ENCODE measurements at regions not wholly inside any gene's neighbourhood (a gene's known extent, or its start where the extent isn't known, plus 50 kb on each side); places are given as distances from the start of the nearest gene placed in this dataset.

DNA sequence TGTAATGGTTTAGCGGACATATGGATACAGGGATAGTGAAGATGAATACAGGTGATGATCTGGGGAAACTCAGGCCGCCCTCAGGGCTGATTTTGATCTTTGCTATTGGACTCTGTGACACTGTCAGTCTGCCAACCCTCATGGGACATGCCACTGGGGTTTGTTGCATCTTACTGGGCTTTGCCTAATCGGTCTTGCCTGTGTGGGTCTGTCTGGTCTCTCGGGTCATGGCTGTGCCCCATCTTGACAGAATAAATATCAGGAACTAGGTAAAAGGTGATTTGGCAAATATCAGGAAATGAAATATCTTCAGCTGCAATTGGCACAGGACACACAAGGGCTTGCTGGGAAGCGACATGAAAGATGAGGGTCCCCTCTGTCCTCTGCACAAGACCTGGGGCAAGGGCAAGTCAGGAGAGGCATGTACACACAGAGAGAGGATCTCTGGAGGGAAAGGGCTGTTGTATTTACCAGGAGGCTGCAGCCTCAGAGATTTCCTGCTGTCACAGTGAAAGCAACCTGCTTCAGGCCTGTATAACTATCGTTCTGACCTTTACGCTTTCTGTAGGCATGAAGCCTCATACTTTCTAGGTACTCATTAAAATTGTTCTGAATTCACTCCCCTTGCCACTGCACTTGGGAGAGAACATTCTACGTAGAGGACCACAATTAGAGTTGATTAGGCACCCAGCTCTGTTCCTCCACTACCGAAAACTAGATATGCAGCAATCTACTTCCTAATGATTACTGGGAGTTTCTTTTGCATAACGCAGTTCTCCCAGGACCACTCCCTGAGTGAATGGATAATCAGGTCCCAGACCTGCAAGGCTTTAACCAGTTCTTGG is 52.0 kb upstream of the GADD45A start:
- in situ Hi-C loops (cut with MboI; ENCODE audit: low sequenced_read_pairs) = no loop called here

GRCh38 chr1:67634396-67634935 is 50.5 kb upstream of the GADD45A start:
- in situ Hi-C loops (cut with MboI; ENCODE audit: low sequenced_read_pairs) = no loop called here

- in situ Hi-C loops (cut with MboI; ENCODE audit: low sequenced_read_pairs) = no loop called here
Measured at GRCh38 chr1:67635055-67635809, 49.8 kb upstream of the GADD45A start.
